ENCODE measurements at regions not wholly inside any gene's neighbourhood (a gene's known extent, or its start where the extent isn't known, plus 50 kb on each side); places are given as distances from the start of the nearest gene placed in this dataset.

DNA sequence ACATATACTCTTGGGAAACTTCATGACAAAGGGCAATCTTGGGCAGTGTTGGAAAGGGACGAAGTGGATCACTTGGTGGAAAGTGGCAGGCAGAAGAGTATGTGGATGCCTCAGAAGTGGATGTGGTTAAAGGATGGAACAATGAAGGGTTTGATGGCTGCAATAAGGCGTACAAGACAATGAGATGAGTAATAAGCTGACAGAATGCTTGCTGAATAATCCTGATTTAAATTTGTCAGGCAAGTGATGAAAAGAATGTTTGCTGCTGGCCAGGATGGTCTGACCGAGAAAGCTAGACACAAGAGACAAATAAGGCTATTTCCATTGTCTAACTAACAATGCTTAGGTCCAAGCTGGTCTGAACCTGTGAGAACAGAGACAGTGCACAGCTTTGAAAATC is 61.6 kb upstream of the CEP85L start:
- DNase-seq (no peak), ATAC-seq (no peak)
- Histone ChIP-seq H3K27me3 (no peaks in the 10 kb centered on the region), H3K4me3 (no peak overlapping the region), H3K9me3 (no peaks in the 10 kb centered on the region), H3K27ac (no peak overlapping the region), H3K36me3 (replicated peaks in 1 of 2; ENCODE audit: insufficient read depth in 1 of 2, low read depth in 2 of 2) (no peaks in the 10 kb centered on the region), H3K4me1 (peaks cover 21% of the 10 kb centered on the region)
- TF ChIP-seq, protein P1, sequence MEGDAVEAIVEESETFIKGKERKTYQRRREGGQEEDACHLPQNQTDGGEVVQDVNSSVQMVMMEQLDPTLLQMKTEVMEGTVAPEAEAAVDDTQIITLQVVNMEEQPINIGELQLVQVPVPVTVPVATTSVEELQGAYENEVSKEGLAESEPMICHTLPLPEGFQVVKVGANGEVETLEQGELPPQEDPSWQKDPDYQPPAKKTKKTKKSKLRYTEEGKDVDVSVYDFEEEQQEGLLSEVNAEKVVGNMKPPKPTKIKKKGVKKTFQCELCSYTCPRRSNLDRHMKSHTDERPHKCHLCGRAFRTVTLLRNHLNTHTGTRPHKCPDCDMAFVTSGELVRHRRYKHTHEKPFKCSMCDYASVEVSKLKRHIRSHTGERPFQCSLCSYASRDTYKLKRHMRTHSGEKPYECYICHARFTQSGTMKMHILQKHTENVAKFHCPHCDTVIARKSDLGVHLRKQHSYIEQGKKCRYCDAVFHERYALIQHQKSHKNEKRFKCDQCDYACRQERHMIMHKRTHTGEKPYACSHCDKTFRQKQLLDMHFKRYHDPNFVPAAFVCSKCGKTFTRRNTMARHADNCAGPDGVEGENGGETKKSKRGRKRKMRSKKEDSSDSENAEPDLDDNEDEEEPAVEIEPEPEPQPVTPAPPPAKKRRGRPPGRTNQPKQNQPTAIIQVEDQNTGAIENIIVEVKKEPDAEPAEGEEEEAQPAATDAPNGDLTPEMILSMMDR (IDR thresholded peaks at IDR 0.05): no peak
- no peak for TF ChIP-seq POLR2A (IDR thresholded peaks at IDR 0.05)
- intact Hi-C loops (cut with DNase I): no loop called here
- WGBS, 2 donors: 76 to 90% methylated on average over 3 of the region's 3 CpGs

DNA sequence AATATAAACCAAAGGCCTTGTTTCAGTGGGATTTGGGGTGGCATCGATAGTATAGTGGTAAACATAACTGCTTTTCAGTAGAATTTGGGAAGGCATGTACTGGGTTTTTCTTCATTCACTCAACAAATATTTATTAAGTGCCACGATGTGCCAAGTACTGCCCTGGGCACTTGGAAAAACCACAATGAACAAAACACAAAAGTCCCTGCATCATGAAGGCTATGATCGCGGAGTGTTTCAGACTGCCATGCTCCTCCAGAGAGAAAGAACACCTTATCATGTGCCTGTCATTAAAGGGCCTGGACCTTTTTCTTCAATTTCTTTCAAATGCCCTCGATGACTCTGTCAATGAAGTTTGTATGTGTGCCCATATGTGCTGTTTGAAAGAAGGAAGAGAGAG is 59.2 kb upstream of the CEP85L start:
- Histone ChIP-seq H3K27me3 (no peaks in the 10 kb centered on the region), H3K4me1 (peaks cover 21% of the 10 kb centered on the region), H3K36me3 (replicated peaks in 1 of 2; ENCODE audit: insufficient read depth in 1 of 2, low read depth in 2 of 2) (no peaks in the 10 kb centered on the region), H3K27ac (no peak overlapping the region), H3K4me3 (no peak overlapping the region), H3K9me3 (no peaks in the 10 kb centered on the region)
- 56 to 58% methylated on average over 5 of the region's 5 CpGs for WGBS, 2 donors
- intact Hi-C loops (cut with DNase I): no loop called here
- ATAC-seq (no peak), DNase-seq (no peak)
- TF ChIP-seq, protein P1 (IDR thresholded peaks at IDR 0.05): no peak
- no peak for TF ChIP-seq POLR2A (IDR thresholded peaks at IDR 0.05)

DNA sequence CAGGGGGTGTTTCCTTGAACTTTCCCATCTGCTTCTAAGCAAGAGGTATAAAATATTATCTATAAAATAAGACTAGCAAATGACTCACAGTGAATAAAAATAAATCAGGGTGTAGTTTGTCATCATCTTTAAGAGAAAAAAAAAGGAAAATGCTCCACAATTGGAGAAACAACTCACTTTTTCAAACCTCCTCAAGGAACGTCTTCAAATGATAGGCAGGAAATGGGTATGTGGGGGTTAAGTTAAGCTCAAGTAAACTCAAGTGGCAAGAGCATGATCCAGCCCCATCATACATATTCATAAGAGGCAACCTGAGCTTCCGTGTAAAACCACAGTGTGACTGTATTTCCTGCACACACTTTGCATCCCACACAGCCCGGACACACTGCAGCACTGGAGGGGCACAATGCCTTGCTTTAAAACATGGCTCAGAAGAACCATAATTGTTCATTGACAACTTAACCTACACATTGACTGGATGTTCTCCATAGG is 58.5 kb upstream of the CEP85L start:
- Histone ChIP-seq H3K36me3 (replicated peaks in 1 of 2; ENCODE audit: insufficient read depth in 1 of 2, low read depth in 2 of 2) (no peaks in the 10 kb centered on the region), H3K27ac (peak overlapping the region; percentile 73 to 93 (median 84)), H3K27me3 (no peaks in the 10 kb centered on the region), H3K4me1 (peaks cover 21% of the 10 kb centered on the region), H3K4me3 (no peak overlapping the region), H3K9me3 (no peaks in the 10 kb centered on the region)
- intact Hi-C loops (cut with DNase I): no loop called here
- WGBS, 2 donors: 30 to 32% methylated on average over 3 of the region's 3 CpGs
- TF ChIP-seq, protein P1 (IDR thresholded peaks at IDR 0.05): no peak
- no peak for TF ChIP-seq POLR2A (IDR thresholded peaks at IDR 0.05)
- DNase-seq (peak in 3 of 4 donors; percentile 25 to 38 (median 35)), ATAC-seq (no peak)

- 7 to 12% methylated on average over 5 of the region's 5 CpGs for WGBS, 2 donors
- no peaks in the 10 kb centered on the region for H3K36me3 ChIP-seq (replicated peaks in 1 of 2; ENCODE audit: insufficient read depth in 1 of 2, low read depth in 2 of 2)
- no peaks in the 10 kb centered on the region for H3K9me3 ChIP-seq
- peaks cover 21% of the 10 kb centered on the region for H3K4me1 ChIP-seq
- intact Hi-C loops (cut with DNase I): no loop called here
- TF ChIP-seq, protein P1 (IDR thresholded peaks at IDR 0.05): no peak
- TF ChIP-seq POLR2A (IDR thresholded peaks at IDR 0.05): no peak
- ATAC-seq (no peak), DNase-seq (no peak)
- no peak overlapping the region for H3K4me3 ChIP-seq
- peak overlapping the region; percentile 73 to 93 (median 84) for H3K27ac ChIP-seq
- no peaks in the 10 kb centered on the region for H3K27me3 ChIP-seq
Observed at GRCh38 chr6:118708744-118709143, 57.4 kb upstream of the CEP85L start.

DNA sequence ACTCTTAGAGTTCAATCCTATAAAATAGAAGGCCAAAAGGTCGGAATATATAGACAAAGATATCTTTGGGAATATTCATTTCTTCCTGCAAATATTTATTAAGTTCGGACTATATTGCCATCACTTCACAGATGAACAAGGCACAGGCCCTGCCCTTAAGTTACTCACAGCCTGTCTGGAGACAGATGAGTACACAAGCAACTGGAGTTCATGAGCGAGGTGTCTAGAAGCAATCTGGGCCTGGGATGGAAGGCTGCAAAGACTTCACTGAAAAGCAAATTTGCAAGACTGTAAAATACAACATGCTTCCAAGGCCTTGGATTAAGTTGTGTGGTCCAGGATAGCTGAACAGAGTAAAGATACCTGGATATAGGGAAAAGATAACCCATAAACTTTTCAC is 56.7 kb upstream of the CEP85L start:
- WGBS, 2 donors: 92 to 96% methylated on average over 3 of the region's 3 CpGs
- TF ChIP-seq, protein P1 (IDR thresholded peaks at IDR 0.05): no peak
- TF ChIP-seq POLR2A (IDR thresholded peaks at IDR 0.05): no peak
- Histone ChIP-seq H3K4me1 (peaks cover 21% of the 10 kb centered on the region), H3K36me3 (replicated peaks in 1 of 2; ENCODE audit: insufficient read depth in 1 of 2, low read depth in 2 of 2) (no peaks in the 10 kb centered on the region), H3K4me3 (no peak overlapping the region), H3K27ac (peak overlapping the region in 1 of 4 donors; percentile 73), H3K9me3 (no peaks in the 10 kb centered on the region), H3K27me3 (no peaks in the 10 kb centered on the region)
- ATAC-seq (no peak), DNase-seq (no peak)
- intact Hi-C loops (cut with DNase I): no loop called here
